ENCODE measurements at regions not wholly inside any gene's neighbourhood (a gene's known extent, or its start where the extent isn't known, plus 50 kb on each side); places are given as distances from the start of the nearest gene placed in this dataset.

GRCh38 chr3:191076903-191077552, 122.0 kb upstream of the OSTN start (continued):
- TF ChIP-seq REST (IDR thresholded peaks at IDR 0.05; ENCODE audit: unreplicated experiment), result no peak
- TF ChIP-seq POLR2AphosphoS5 (IDR thresholded peaks at IDR 0.05; ENCODE audit: low read depth), result no peak
- no peak for TF ChIP-seq EZH2phosphoT487 (IDR thresholded peaks at IDR 0.05; ENCODE audit: unreplicated experiment)

GRCh38 chr3:191074511-191074910, 124.5 kb upstream of the OSTN start:
- no peaks in the 10 kb centered on the region for H3K36me3 ChIP-seq (ENCODE audit: insufficient read depth)
- H4K20me1 ChIP-seq (replicated peaks; ENCODE audit: insufficient read depth), result no peaks in the 10 kb centered on the region
- Mint-ChIP-seq H3K9me3 (peaks cover 19% of the 10 kb centered on the region), H3K27me3 (ENCODE audit: insufficient read depth, low read depth, poor library complexity) (no peaks in the 10 kb centered on the region), H3K36me3 (ENCODE audit: low read depth) (peaks cover 5% of the 10 kb centered on the region; the same call in 2 of the 3 replicates), H3K4me1 (no peaks in the 10 kb centered on the region), H3K4me3 (no peak overlapping the region), H3K27ac (no peak overlapping the region)
- H3K4me2 ChIP-seq, result no peak overlapping the region
- H3K79me2 ChIP-seq (replicated peaks; ENCODE audit: insufficient read depth), result no peaks in the 10 kb centered on the region
- no peak overlapping the region for H3K27ac ChIP-seq (ENCODE audit: low read depth)
- DNase-seq (ENCODE audit: low spot score) (no peak), ATAC-seq (no peak)
- H3K4me1 ChIP-seq (ENCODE audit: insufficient read depth), result no peaks in the 10 kb centered on the region
- no peak overlapping the region for H2AFZ ChIP-seq
- 0 out of 2 replicates have a peak, but pooled peaks cover 9% of the 10 kb centered on the region for H3K9me2 ChIP-seq (ENCODE audit: insufficient read depth)
- TF ChIP-seq STAT1 (IDR thresholded peaks at IDR 0.05; ENCODE audit: unreplicated experiment), result no peak
- no peak overlapping the region for H3K4me3 ChIP-seq
- no peaks in the 10 kb centered on the region for H3K27me3 ChIP-seq (ENCODE audit: insufficient read depth)
- no peaks in the 10 kb centered on the region for H3F3A ChIP-seq (replicated peaks; ENCODE audit: low read depth)

GRCh38 chr3:191070762-191071403, 128.2 kb upstream of the OSTN start:
- H3K36me3 ChIP-seq (ENCODE audit: insufficient read depth), result no peaks in the 10 kb centered on the region
- H3K27ac Mint-ChIP-seq, result no peak overlapping the region
- no peaks in the 10 kb centered on the region for H3K4me1 ChIP-seq (ENCODE audit: insufficient read depth)
- no peak overlapping the region for H3K4me3 Mint-ChIP-seq
- no peaks in the 10 kb centered on the region; the same call in 2 of the 3 replicates for H3K4me1 Mint-ChIP-seq
- no peaks in the 10 kb centered on the region for H3K27me3 Mint-ChIP-seq (ENCODE audit: insufficient read depth, low read depth, poor library complexity)
- H2AFZ ChIP-seq, result no peak overlapping the region
- no peaks in the 10 kb centered on the region for H4K20me1 ChIP-seq (replicated peaks; ENCODE audit: insufficient read depth)
- ATAC-seq (no peak), DNase-seq (ENCODE audit: low spot score) (no peak)
- no peaks in the 10 kb centered on the region for H3K9me2 ChIP-seq (ENCODE audit: insufficient read depth)
- H3K9me3 Mint-ChIP-seq, result no peaks in the 10 kb centered on the region
- H3K27me3 ChIP-seq (ENCODE audit: insufficient read depth), result no peaks in the 10 kb centered on the region
- no peak overlapping the region for H3K4me3 ChIP-seq
- no peak overlapping the region for H3K4me2 ChIP-seq
- no peaks in the 10 kb centered on the region for H3K36me3 Mint-ChIP-seq (ENCODE audit: low read depth)
- H3F3A ChIP-seq (replicated peaks; ENCODE audit: low read depth), result no peaks in the 10 kb centered on the region
- no peaks in the 10 kb centered on the region for H3K79me2 ChIP-seq (replicated peaks; ENCODE audit: insufficient read depth)
- H3K27ac ChIP-seq (ENCODE audit: low read depth), result no peak overlapping the region
- TF ChIP-seq CTCF (conservative IDR thresholded peaks at IDR 0.05; ENCODE audit: low read depth in 2 of 2) (no peak), CREB1 (CRISPR knock-in tag; IDR thresholded peaks at IDR 0.05; ENCODE audit: low read depth) (no peak), EZH2phosphoT487 (IDR thresholded peaks at IDR 0.05; ENCODE audit: unreplicated experiment) (no peak), ZNF462 (CRISPR knock-in tag; IDR thresholded peaks at IDR 0.05) (no peak)

All from GM23338 (cell line).